ENCODE measurements at regions not wholly inside any gene's neighbourhood (a gene's known extent, or its start where the extent isn't known, plus 50 kb on each side); places are given as distances from the start of the nearest gene placed in this dataset.

DNA sequence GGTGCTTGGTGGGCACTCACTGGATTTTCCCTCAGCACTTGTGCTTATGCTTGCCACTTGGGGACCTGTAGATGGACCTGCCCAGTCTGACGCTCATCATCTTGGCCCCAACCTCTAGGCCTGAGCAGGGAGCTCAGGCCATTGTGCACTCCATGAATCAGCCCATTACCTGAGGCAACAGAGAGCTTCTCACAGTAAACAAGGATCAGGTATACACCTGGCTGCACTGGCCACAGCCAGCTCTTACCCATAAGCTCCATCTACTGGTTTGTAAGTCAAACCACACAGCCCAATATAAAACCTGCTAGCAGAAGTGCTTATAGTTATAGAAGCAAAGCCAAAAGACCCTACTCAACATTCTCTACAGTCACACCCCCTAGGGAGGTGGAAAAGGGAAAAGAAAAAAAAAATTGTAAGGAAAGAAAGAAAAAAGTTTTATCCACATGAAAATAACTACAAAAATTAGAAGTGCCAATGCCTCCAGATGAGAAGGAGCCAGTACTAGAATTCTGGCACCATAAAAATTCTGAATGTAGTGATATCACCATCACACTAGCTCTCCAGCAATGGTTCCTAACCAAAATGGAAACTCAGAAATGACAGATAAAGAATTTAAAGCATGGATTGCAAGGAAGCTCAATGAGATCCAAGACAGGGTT lies 87.8 kb upstream of the CDH5 start:
- TF ChIP-seq BHLHE40 (IDR thresholded peaks at IDR 0.05; ENCODE audit: borderline replicate concordance) (no peak), CTBP1 (IDR thresholded peaks at IDR 0.05; ENCODE audit: borderline replicate concordance) (no peak), SUZ12 (IDR thresholded peaks at IDR 0.05) (no peak), ELF4 (IDR thresholded peaks at IDR 0.05) (no peak), LEF1 (IDR thresholded peaks at IDR 0.05; ENCODE audit: borderline replicate concordance) (no peak), ARNT (IDR thresholded peaks at IDR 0.05) (no peak), L3MBTL2 (conservative IDR thresholded peaks at IDR 0.05) (no peak), SP1 (IDR thresholded peaks at IDR 0.05) (no peak)

Data from HEK293T (cell line).